CD4-positive, alpha-beta T cell (primary cell): ENCODE measurements at regions not wholly inside any gene's neighbourhood (a gene's known extent, or its start where the extent isn't known, plus 50 kb on each side); places are given as distances from the start of the nearest gene placed in this dataset.
"Not testable (repeated sequence)": the region's sequence is repeated elsewhere in the genome, so short reads cannot be mapped to it uniquely, and the experiment has no call there.

Source experiments
- ATAC-seq: fragments of 200-7000 bp; cut with Tn5 transposase; one replicate; pipeline ENCODE4 v1.10.0; 2022; ENCODE audit warnings: mild to moderate bottlenecking; ENCODE audit not compliant: poor library complexity
- CTCF ChIA-PET: fragments of 350-600 bp; sonication (Branson Sonifier 250); formaldehyde crosslinking; loops from one replicate; lab custom pipeline; 2021; ENCODE audit warnings: antibody characterized with exemption, inconsistent platforms; lab: Charles Lee
- POLR2A ChIA-PET: fragments of 350-600 bp; sonication (Branson Sonifier 250); formaldehyde crosslinking; loops from one replicate; lab custom pipeline; 2021; ENCODE audit warnings: antibody characterized with exemption, inconsistent platforms; lab: Charles Lee
- DNase-seq, 14 experiments: peaks; one replicate each; pipeline ENCODE4 v3.0.0-alpha.2; 2013 to 2020; ENCODE audit warnings: mixed read lengths in 2 of 14
- H3K27ac ChIP-seq, 2 donors: one replicate each; pipeline versions ENCODE4 v1.5.1 to v1.7.0; 2013; ENCODE audit warnings: low read length in 2 of 2, low read depth in 1 of 2, mild to moderate bottlenecking in 1 of 2
- H3K27me3 ChIP-seq, 2 experiments: 1 replicate in 1 of 2; 2 replicates in 1 of 2; pipeline versions ENCODE4 v1.6.1 to v1.7.0; 2013; ENCODE audit warnings: low read length in 2 of 2, control low read depth in 1 of 2, mild to moderate bottlenecking in 1 of 2, moderate library complexity in 1 of 2; ENCODE audit not compliant: insufficient read depth in 2 of 2, control insufficient read depth in 1 of 2
- H3K36me3 ChIP-seq: one replicate; pipeline ENCODE4 v1.6.1; 2013; ENCODE audit warnings: low read length, control low read depth; ENCODE audit not compliant: insufficient read depth
- H3K4me1 ChIP-seq: one replicate; pipeline ENCODE4 v1.6.1; 2013; ENCODE audit warnings: low read length, control low read depth; ENCODE audit not compliant: insufficient read depth
- H3K4me3 ChIP-seq: one replicate; pipeline ENCODE4 v1.5.1; 2013; ENCODE audit warnings: mild to moderate bottlenecking, low read length, moderate library complexity
- H3K9me3 ChIP-seq, 2 experiments: 1 replicate in 1 of 2; 2 replicates in 1 of 2; pipeline versions ENCODE4 v1.6.1 to v1.7.0; 2013; ENCODE audit warnings: low read length in 2 of 2, mild to moderate bottlenecking in 2 of 2, control low read depth in 1 of 2, moderate library complexity in 1 of 2; ENCODE audit not compliant: control insufficient read depth in 1 of 2, insufficient read depth in 1 of 2
- H3K27ac Mint-ChIP-seq: one replicate; pipeline ENCODE4 v1.8.0; 2020; ENCODE audit warnings: mixed read lengths
- H3K27me3 Mint-ChIP-seq: one replicate; pipeline ENCODE4 v1.8.0; 2021; ENCODE audit warnings: mixed read lengths
- H3K36me3 Mint-ChIP-seq: one replicate; pipeline ENCODE4 v1.8.0; 2021; ENCODE audit warnings: low read depth, mixed read lengths
- H3K4me1 Mint-ChIP-seq: one replicate; pipeline ENCODE4 v1.8.0; 2021; ENCODE audit warnings: low read depth, mixed read lengths
- H3K4me3 Mint-ChIP-seq: one replicate; pipeline ENCODE4 v1.8.0; 2020; ENCODE audit warnings: mild to moderate bottlenecking, mixed read lengths
- H3K9me3 Mint-ChIP-seq: one replicate; pipeline ENCODE4 v1.8.0; 2020; ENCODE audit warnings: mixed read lengths
- CTCF ChIP-seq: fragments of 200-600 bp; IDR thresholded peaks from one replicate; pipeline ENCODE4 v1.8.0; 2022; ENCODE audit warnings: antibody characterized with exemption, mild to moderate bottlenecking
- intact Hi-C, 2 experiments: fragments of 100-400 bp; cut with DNase I in 1 of 2; cut with micrococcal nuclease in 1 of 2; formaldehyde crosslinking; loops; one replicate each; pipeline versions ENCODE4 v1.15.1 to v1.9.0; 2023 to 2025; cut with DNase I, micrococcal nuclease

GRCh38 chr7:48839108-48839507 lies 85.2 kb upstream of the CDC14C start:
- Histone ChIP-seq H3K36me3 (no peaks in the 10 kb centered on the region), H3K4me3 (no peak overlapping the region), H3K9me3 (peaks cover 0 to 6% of the 10 kb centered on the region in 2 experiments), H3K27ac (no peak overlapping the region), H3K27me3 (no peaks in the 10 kb centered on the region), H3K4me1 (no peaks in the 10 kb centered on the region)
- no peaks in the 10 kb centered on the region for H3K4me1 Mint-ChIP-seq
- no peak overlapping the region for H3K27ac Mint-ChIP-seq
- TF ChIP-seq CTCF = no peak
- H3K9me3 Mint-ChIP-seq = no peaks in the 10 kb centered on the region
- H3K4me3 Mint-ChIP-seq = no peak overlapping the region
- ChIA-PET CTCF (no interaction called here), POLR2A (no interaction called here)
- DNase-seq (no peak), ATAC-seq (no peak)
- intact Hi-C loops = no loop called here
- no peaks in the 10 kb centered on the region for H3K27me3 Mint-ChIP-seq
- no peaks in the 10 kb centered on the region for H3K36me3 Mint-ChIP-seq

GRCh38 chr7:48841739-48842138 lies 82.6 kb upstream of the CDC14C start:
- Histone ChIP-seq H3K27me3 (no peaks in the 10 kb centered on the region), H3K4me3 (no peak overlapping the region), H3K4me1 (no peaks in the 10 kb centered on the region), H3K36me3 (no peaks in the 10 kb centered on the region), H3K9me3 (peaks cover 0 to 6% of the 10 kb centered on the region in 2 experiments), H3K27ac (no peak overlapping the region)
- no peak overlapping the region for H3K27ac Mint-ChIP-seq
- H3K27me3 Mint-ChIP-seq = no peaks in the 10 kb centered on the region
- CTCF ChIA-PET = no interaction called here
- H3K36me3 Mint-ChIP-seq = no peaks in the 10 kb centered on the region
- TF ChIP-seq CTCF = no peak
- DNase-seq (no peak), ATAC-seq (no peak)
- H3K4me1 Mint-ChIP-seq = no peaks in the 10 kb centered on the region
- intact Hi-C loops = no loop called here
- no peak overlapping the region for H3K4me3 Mint-ChIP-seq
- no peaks in the 10 kb centered on the region for H3K9me3 Mint-ChIP-seq
- POLR2A ChIA-PET = no interaction called here

DNA sequence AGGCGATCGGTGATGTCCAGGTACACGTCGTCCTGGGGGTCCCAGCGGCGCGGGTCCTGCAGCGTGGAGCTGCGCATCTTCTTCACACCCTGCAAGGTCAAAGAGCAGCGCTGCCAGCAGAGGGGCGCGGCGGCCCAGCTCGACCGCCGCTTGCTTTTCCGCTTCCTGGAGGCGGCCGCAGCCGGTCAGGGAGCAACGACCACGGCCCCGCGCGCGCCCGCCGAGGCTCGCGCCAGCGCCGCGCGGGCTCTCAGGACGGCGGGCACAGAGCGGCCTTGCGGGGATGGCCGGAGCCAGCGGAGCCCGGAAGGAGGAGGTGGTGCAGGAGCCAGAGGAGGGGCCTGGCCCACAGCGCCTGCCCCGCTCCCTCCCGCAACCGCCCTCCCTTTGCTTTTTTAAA lies 76.4 kb upstream of the CDC14C start:
- no peak overlapping the region for H3K4me3 Mint-ChIP-seq
- no peaks in the 10 kb centered on the region for H3K36me3 Mint-ChIP-seq
- ATAC-seq = no peak
- intact Hi-C loops = no loop called here
- ChIA-PET POLR2A (no interaction called here), CTCF (no interaction called here)
- Histone ChIP-seq H3K27me3 (no peaks in the 10 kb centered on the region), H3K9me3 (peaks cover 0 to 2% of the 10 kb centered on the region in 2 experiments), H3K4me1 (no peaks in the 10 kb centered on the region), H3K36me3 (no peaks in the 10 kb centered on the region), H3K4me3 (no peak overlapping the region), H3K27ac (no peak overlapping the region)
- no peaks in the 10 kb centered on the region for H3K4me1 Mint-ChIP-seq
- no peak overlapping the region for H3K27ac Mint-ChIP-seq
- no peaks in the 10 kb centered on the region for H3K27me3 Mint-ChIP-seq
- TF ChIP-seq CTCF = no peak
- no peak for DNase-seq
- H3K9me3 Mint-ChIP-seq = no peaks in the 10 kb centered on the region

DNA sequence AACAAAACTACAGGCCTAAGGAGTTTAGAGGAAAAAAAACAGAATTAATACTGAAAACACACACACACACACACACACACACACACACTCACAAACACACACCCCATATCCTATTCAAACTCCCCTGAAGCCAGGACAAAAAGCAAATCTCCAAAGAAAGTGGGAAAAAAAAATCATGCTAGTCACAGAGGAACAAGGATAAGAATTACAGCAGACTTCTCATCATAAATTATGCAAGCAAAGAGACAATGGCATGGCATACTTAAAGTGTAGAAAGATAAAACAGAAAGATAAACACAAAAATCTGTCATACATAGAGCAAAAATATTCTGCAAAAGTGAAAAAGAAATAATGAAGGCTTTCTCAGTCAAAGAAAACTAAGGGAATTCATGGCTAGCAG lies 63.9 kb upstream of the CDC14C start:
- POLR2A ChIA-PET, DNase-seq, H3K27me3 ChIP-seq, H3K27ac Mint-ChIP-seq, H3K4me1 ChIP-seq, CTCF ChIA-PET, H3K4me1 Mint-ChIP-seq, H3K36me3 Mint-ChIP-seq, H3K36me3 ChIP-seq, intact Hi-C loops, H3K27ac ChIP-seq, H3K27me3 Mint-ChIP-seq, H3K4me3 Mint-ChIP-seq, H3K9me3 ChIP-seq, ATAC-seq, H3K4me3 ChIP-seq: not testable (repeated sequence)
- peaks cover 11% of the 10 kb centered on the region for H3K9me3 Mint-ChIP-seq
